A673 (cell line): ENCODE measurements at regions not wholly inside any gene's neighbourhood (a gene's known extent, or its start where the extent isn't known, plus 50 kb on each side); places are given as distances from the start of the nearest gene placed in this dataset.

Experiments
- BruUV-seq: library from RNA; stranded (reverse); fragments of 400-500 nt; replicated peaks from 2 replicates; lab custom pipeline; 2021; lab: Mats Ljungman, UMichigan
- CTCF ChIA-PET: fragments of 300-600 bp; sonication (Branson Sonifier 250); formaldehyde crosslinking; loops from one replicate; lab custom pipeline; 2022; ENCODE audit warnings: antibody characterized with exemption; lab: Charles Lee
- POLR2A ChIA-PET: fragments of 300-600 bp; sonication (Branson Sonifier 250); formaldehyde crosslinking; loops from one replicate; lab custom pipeline; 2022; ENCODE audit warnings: antibody characterized with exemption; ENCODE audit not compliant: low non-redundant PET; lab: Charles Lee
- DNase-seq: peaks from one replicate; pipeline ENCODE4 v3.0.0-alpha.2; 2015; ENCODE audit warnings: low spot score
- H3K27ac ChIP-seq: fragments of 200-600 bp; sonication (generic); 2 replicates; pipeline ENCODE4 v1.5.1; 2016; ENCODE audit warnings: mixed run types, low read depth, mild to moderate bottlenecking, mixed read lengths, antibody characterized with exemption, low read length; ENCODE audit not compliant: poor library complexity, severe bottlenecking
- H3K27me3 ChIP-seq: fragments of 200-600 bp; sonication (generic); replicated peaks from 2 replicates; pipeline ENCODE4 v1.6.1; 2017; ENCODE audit warnings: mixed run types, low read depth, mild to moderate bottlenecking, mixed read lengths, antibody characterized with exemption, low read length; ENCODE audit not compliant: insufficient read depth, poor library complexity
- H3K36me3 ChIP-seq: fragments of 200-600 bp; sonication (generic); 2 replicates; pipeline ENCODE4 v1.6.1; 2016; ENCODE audit warnings: mixed run types, mild to moderate bottlenecking, mixed read lengths, antibody characterized with exemption, low read length; ENCODE audit not compliant: insufficient read depth, poor library complexity, severe bottlenecking
- H3K4me1 ChIP-seq: fragments of 200-600 bp; sonication (generic); 2 replicates; pipeline ENCODE4 v1.6.1; 2017; ENCODE audit warnings: mixed run types, mild to moderate bottlenecking, mixed read lengths, antibody characterized with exemption, low read length; ENCODE audit not compliant: insufficient read depth, poor library complexity, severe bottlenecking
- H3K4me3 ChIP-seq: fragments of 200-600 bp; sonication (generic); 2 replicates; pipeline ENCODE4 v1.5.1; 2016; ENCODE audit warnings: low read depth, mixed run types, mild to moderate bottlenecking, mixed read lengths, low read length; ENCODE audit not compliant: poor library complexity, severe bottlenecking
- H3K9me3 ChIP-seq: fragments of 200-600 bp; sonication (generic); 2 replicates; pipeline ENCODE4 v1.6.1; 2016; ENCODE audit warnings: mixed run types, low read depth, mild to moderate bottlenecking, mixed read lengths, antibody characterized with exemption, low read length; ENCODE audit not compliant: poor library complexity, severe bottlenecking
- CTCF ChIP-seq: fragments of 300-800, 200-600 bp; sonication (generic); conservative IDR thresholded peaks from 2 replicates; pipeline ENCODE4 v1.5.1; 2017; ENCODE audit warnings: low read depth, mild to moderate bottlenecking, antibody characterized with exemption, low read length, moderate library complexity, mixed read lengths
- EZH2 ChIP-seq: fragments of 200-600 bp; sonication (generic); IDR thresholded peaks from 2 replicates; pipeline ENCODE4 v1.6.1; 2017; ENCODE audit warnings: borderline replicate concordance, low read depth, mild to moderate bottlenecking, mixed read lengths, antibody characterized with exemption, low read length; ENCODE audit not compliant: poor library complexity, severe bottlenecking
- intact Hi-C: fragments of 100-400 bp; cut with micrococcal nuclease; formaldehyde crosslinking; loops from one replicate; pipeline ENCODE4 v1.10.0; 2022; ENCODE audit not compliant: unreplicated experiment

GRCh38 chr7:42753811-42754363, 158.0 kb downstream of the C7orf25 start:
- Histone ChIP-seq H3K27me3 (peaks cover 33% of the 10 kb centered on the region), H3K27ac (no peak overlapping the region), H3K4me1 (no peaks in the 10 kb centered on the region), H3K36me3 (no peaks in the 10 kb centered on the region), H3K4me3 (no peak overlapping the region), H3K9me3 (peaks cover 5% of the 10 kb centered on the region)
- ChIA-PET CTCF (no interaction called here), POLR2A (no interaction called here)
- TF ChIP-seq CTCF: no peak
- no peak for TF ChIP-seq EZH2
- no TSS peak for BruUV-seq
- no peak for DNase-seq
- intact Hi-C loops: no loop called here

- intact Hi-C loops: no loop called here
- Histone ChIP-seq H3K36me3 (no peaks in the 10 kb centered on the region), H3K4me1 (no peaks in the 10 kb centered on the region), H3K9me3 (no peaks in the 10 kb centered on the region), H3K27me3 (peaks cover 28% of the 10 kb centered on the region), H3K27ac (no peak overlapping the region), H3K4me3 (no peak overlapping the region)
- BruUV-seq: no TSS peak
- ChIA-PET POLR2A (no interaction called here), CTCF (no interaction called here)
- TF ChIP-seq EZH2: no peak
- no peak for TF ChIP-seq CTCF
- DNase-seq: no peak
Observed at GRCh38 chr7:42753367-42753766, 158.5 kb downstream of the C7orf25 start.

GRCh38 chr7:42750172-42750571, 161.7 kb downstream of the C7orf25 start:
- H3K4me3 ChIP-seq: no peak overlapping the region
- intact Hi-C loops: no loop called here
- no peak for DNase-seq
- H3K4me1 ChIP-seq: no peaks in the 10 kb centered on the region
- TF ChIP-seq CTCF (no peak), EZH2 (no peak)
- CTCF ChIA-PET: no interaction called here
- no peak overlapping the region for H3K27ac ChIP-seq
- H3K9me3 ChIP-seq: no peaks in the 10 kb centered on the region
- H3K36me3 ChIP-seq: no peaks in the 10 kb centered on the region
- POLR2A ChIA-PET: no interaction called here
- no TSS peak for BruUV-seq
- H3K27me3 ChIP-seq: peaks cover 15% of the 10 kb centered on the region
